ENCODE measurements at regions not wholly inside any gene's neighbourhood (a gene's known extent, or its start where the extent isn't known, plus 50 kb on each side); places are given as distances from the start of the nearest gene placed in this dataset.

GRCh38 chr9:89872426-89872912 is 267.7 kb downstream of the GADD45G start:
- Histone ChIP-seq H3K14ac (ENCODE audit: insufficient read length) (no peak overlapping the region), H3K27me3 (replicated peaks in 1 of 4; ENCODE audit: control insufficient read depth in 3 of 4, extremely low read depth in 1 of 4, insufficient read depth in 3 of 4, low read length in 3 of 4) (no peaks in the 10 kb centered on the region), H3K4me2 (ENCODE audit: insufficient read depth in 1 of 2, low read depth in 2 of 2, low read length in 2 of 2) (no peak overlapping the region), H3K79me1 (ENCODE audit: low read depth, low read length) (no peaks in the 10 kb centered on the region), H3K23me2 (ENCODE audit: low read depth, low read length) (0 out of 2 replicates have a peak, but pooled peaks cover 3% of the 10 kb centered on the region), H2BK12ac (ENCODE audit: low read depth, low read length) (no peak overlapping the region), H3K56ac (replicated peaks; ENCODE audit: insufficient read length, low read depth, low read length) (no peak overlapping the region), H3K4me3 (ENCODE audit: extremely low read depth in 1 of 4, insufficient read depth in 2 of 4, low read depth in 3 of 4, low read length in 4 of 4) (no peak overlapping the region), H3K27ac (ENCODE audit: low read depth, low read length) (no peak overlapping the region), H2BK15ac (ENCODE audit: low read length) (no peak overlapping the region), H3K36me3 (ENCODE audit: control insufficient read depth in 2 of 4, insufficient read depth in 4 of 4, low read length in 3 of 4) (no peaks in the 10 kb centered on the region), H3K4me1 (replicated peaks in 1 of 4; ENCODE audit: control insufficient read depth in 3 of 4, insufficient read depth in 4 of 4, low read length in 3 of 4) (no peaks in the 10 kb centered on the region; a peak in 1 of 7 replicates), H3K9me3 (ENCODE audit: insufficient read depth in 2 of 2, low read depth in 1 of 2, low read length in 1 of 2) (no peaks in the 10 kb centered on the region), H4K8ac (ENCODE audit: extremely low read depth, insufficient read depth, low read length) (0 out of 2 replicates have a peak overlapping the region, but pooled peaks have one; percentile 38), H2BK5ac (ENCODE audit: low read depth, low read length) (no peak overlapping the region), H4K91ac (replicated peaks; ENCODE audit: insufficient read length, low read length) (no peak overlapping the region), H4K20me1 (replicated peaks in 1 of 2; ENCODE audit: control insufficient read depth in 1 of 2, insufficient read depth in 2 of 2, low read length in 2 of 2) (no peaks in the 10 kb centered on the region), H2BK120ac (replicated peaks; ENCODE audit: low read depth, low read length) (no peak overlapping the region), H3K4ac (replicated peaks; ENCODE audit: insufficient read length, low read depth, low read length) (no peak overlapping the region), H3K9ac (replicated peaks in 1 of 4; ENCODE audit: extremely low read depth in 1 of 4, low read depth in 3 of 4, low read length in 3 of 4) (no peak overlapping the region), H2AFZ (ENCODE audit: low read length) (no peak overlapping the region), H2AK5ac (ENCODE audit: low read depth, low read length) (no peak overlapping the region), H2BK20ac (ENCODE audit: low read length) (no peak overlapping the region), H3K23ac (ENCODE audit: insufficient read length) (no peak overlapping the region), H3K79me2 (ENCODE audit: control insufficient read depth in 1 of 2, insufficient read depth in 2 of 2, low read length in 2 of 2) (no peaks in the 10 kb centered on the region), H3K18ac (ENCODE audit: extremely low read depth, low read length) (no peak overlapping the region), H4K5ac (ENCODE audit: insufficient read length, low read depth, low read length) (no peak overlapping the region)
- TF ChIP-seq SUZ12 (IDR thresholded peaks at IDR 0.05; ENCODE audit: low read length) (no peak), JUND (IDR thresholded peaks at IDR 0.05; ENCODE audit: low read length) (no peak), EZH2 (IDR thresholded peaks at IDR 0.05; ENCODE audit: low read depth, low read length, severe bottlenecking) (no peak), SAP30 (IDR thresholded peaks at IDR 0.05; ENCODE audit: insufficient read depth, insufficient replicate concordance, low read length) (no peak), TCF12 (IDR thresholded peaks at IDR 0.05; ENCODE audit: low read depth, low read length) (no peak), TBP (IDR thresholded peaks at IDR 0.05; ENCODE audit: low read depth, low read length) (no peak)
- POLR2A ChIA-PET (ENCODE audit: partially characterized antibody): no interaction called here
- CTCF ChIA-PET (ENCODE audit: partially characterized antibody): interaction anchor here (1.3 kb wide), 1 partner anchor 25 kb away, joined by 3 read pairs; no protein-coding TSS in a partner anchor
- DNase-seq (ENCODE audit: low read depth in 1 of 2, low spot score in 2 of 2) (no peak), FAIRE-seq (no peak)
- 81% methylated on average over 9 of the region's 9 CpGs; no CpG with 5 or more reads in 1 of the 2 experiments for whole genome bisulfite sequencing, 2 experiments (ENCODE audit: extremely low coverage in 1 of 2, insufficient coverage in 1 of 2, insufficient read length in 1 of 2, insufficient replicate concordance in 2 of 2, low coverage in 1 of 2, low lambda C conversion rate in 2 of 2, missing lambda C conversion rate in 1 of 2)

Data from H1 (cell line).